CD14-positive monocyte (primary cell): ENCODE measurements at regions not wholly inside any gene's neighbourhood (a gene's known extent, or its start where the extent isn't known, plus 50 kb on each side); places are given as distances from the start of the nearest gene placed in this dataset.

Experiments
- DNase-seq, 3 donors: peaks; one replicate each; pipeline ENCODE4 v3.0.0-alpha.2; 2011 to 2022
- H2AFZ ChIP-seq: 2 replicates; pipeline ENCODE4 v1.6.0; 2012; ENCODE audit warnings: mild to moderate bottlenecking, low read depth, low read length, inconsistent platforms; ENCODE audit not compliant: insufficient read depth, poor library complexity, severe bottlenecking
- H3K27ac ChIP-seq, 2 donors: 1 replicate in 1 of 2; 2 replicates in 1 of 2; pipeline ENCODE4 v1.5.1; 2012 to 2013; ENCODE audit warnings: low read length in 2 of 2, control low read depth in 1 of 2, inconsistent platforms in 1 of 2, low read depth in 1 of 2, mild to moderate bottlenecking in 1 of 2
- H3K27me3 ChIP-seq, 2 donors: one replicate each; pipeline versions ENCODE4 v1.6.0 to v1.6.1; 2011 to 2013; ENCODE audit warnings: low read length in 2 of 2; ENCODE audit not compliant: control insufficient read depth in 2 of 2, insufficient read depth in 2 of 2
- H3K36me3 ChIP-seq, 2 donors: replicated peaks in 1 of 2; 1 replicate in 1 of 2; 2 replicates in 1 of 2; pipeline versions ENCODE4 v1.5.1 to v1.6.1; 2012 to 2013; ENCODE audit warnings: low read length in 2 of 2, control low read depth in 1 of 2, inconsistent platforms in 1 of 2, mild to moderate bottlenecking in 1 of 2; ENCODE audit not compliant: insufficient read depth in 2 of 2, control insufficient read depth in 1 of 2
- H3K4me1 ChIP-seq, 2 donors: 1 replicate in 1 of 2; 2 replicates in 1 of 2; pipeline versions ENCODE4 v1.5.1 to v1.6.1; 2012 to 2013; ENCODE audit warnings: low read length in 2 of 2, control low read depth in 1 of 2, inconsistent platforms in 1 of 2, mild to moderate bottlenecking in 1 of 2, moderate library complexity in 1 of 2; ENCODE audit not compliant: insufficient read depth in 2 of 2, control insufficient read depth in 1 of 2
- H3K4me2 ChIP-seq: replicated peaks from 2 replicates; pipeline ENCODE3; 2012; ENCODE audit warnings: low read length, moderate library complexity, mild to moderate bottlenecking; ENCODE audit not compliant: poor library complexity, severe bottlenecking; ENCODE audit errors: extremely low read depth
- H3K4me3 ChIP-seq, 3 experiments: fragments of 200-600 bp in 1 of 3; sonication (generic) in 1 of 3; replicated peaks in 1 of 3; 1 replicate in 2 of 3; 2 replicates in 1 of 3; pipeline ENCODE4 v1.5.1; 2011 to 2013; ENCODE audit warnings: low read length in 3 of 3, mild to moderate bottlenecking in 3 of 3, control low read depth in 2 of 3, low read depth in 2 of 3, inconsistent platforms in 1 of 3, moderate library complexity in 1 of 3
- H3K79me2 ChIP-seq: 2 replicates; pipeline ENCODE4 v1.6.0; 2012; ENCODE audit warnings: mild to moderate bottlenecking, control low read depth, inconsistent platforms, low read length, moderate library complexity; ENCODE audit not compliant: insufficient read depth
- H3K9ac ChIP-seq: 2 replicates; pipeline ENCODE4 v1.6.0; 2017; ENCODE audit warnings: low read length, mild to moderate bottlenecking; ENCODE audit not compliant: insufficient read depth, poor library complexity, severe bottlenecking
- H3K9me3 ChIP-seq, 2 donors: replicated peaks in 1 of 2; 1 replicate in 1 of 2; 2 replicates in 1 of 2; pipeline versions ENCODE4 v1.5.1 to v1.6.1; 2012 to 2013; ENCODE audit warnings: low read length in 2 of 2, control low read depth in 1 of 2; ENCODE audit not compliant: control insufficient read depth in 1 of 2, insufficient read depth in 1 of 2
- H4K20me1 ChIP-seq: 2 replicates; pipeline ENCODE4 v1.6.0; 2012; ENCODE audit warnings: mild to moderate bottlenecking, low read length, control low read depth, moderate library complexity; ENCODE audit not compliant: insufficient read depth
- H3K27ac Mint-ChIP-seq, 7 donors: one replicate each; pipeline ENCODE4 v1.8.0; 2020; ENCODE audit warnings: mild to moderate bottlenecking in 7 of 7, mixed read lengths in 7 of 7, moderate library complexity in 6 of 7, inconsistent platforms in 2 of 7
- H3K27me3 Mint-ChIP-seq, 3 donors: one replicate each; pipeline ENCODE4 v1.8.0; 2021 to 2022; ENCODE audit warnings: low read depth in 3 of 3, mild to moderate bottlenecking in 3 of 3, mixed read lengths in 3 of 3, moderate library complexity in 3 of 3, inconsistent platforms in 1 of 3
- H3K36me3 Mint-ChIP-seq, 2 donors: one replicate each; pipeline ENCODE4 v1.8.0; 2020; ENCODE audit warnings: mixed read lengths in 2 of 2, inconsistent platforms in 1 of 2, mild to moderate bottlenecking in 1 of 2
- H3K4me1 Mint-ChIP-seq: one replicate; pipeline ENCODE4 v1.8.0; 2020; ENCODE audit warnings: mild to moderate bottlenecking, mixed read lengths
- H3K4me3 Mint-ChIP-seq, 2 donors: one replicate each; pipeline ENCODE4 v1.8.0; 2020; ENCODE audit warnings: mild to moderate bottlenecking in 2 of 2, mixed read lengths in 2 of 2, moderate library complexity in 1 of 2
- H3K9me3 Mint-ChIP-seq, 7 donors: one replicate each; pipeline ENCODE4 v1.8.0; 2020 to 2022; ENCODE audit warnings: mixed read lengths in 7 of 7, mild to moderate bottlenecking in 6 of 7, moderate library complexity in 6 of 7, inconsistent platforms in 2 of 7
- CTCF ChIP-seq: fragments of 200-600 bp; IDR thresholded peaks from one replicate; pipeline ENCODE4 v1.8.0; 2022; ENCODE audit warnings: antibody characterized with exemption, mild to moderate bottlenecking
- WGBS: methylation state at CpG from one replicate; pipeline ENCODE4 v1.1.5; 2013; ENCODE audit warnings: missing lambda C conversion rate; ENCODE audit not compliant: insufficient coverage; 5-methylcytosine and 5-hydroxymethylcytosine counted together
- intact Hi-C, 2 donors: fragments of 100-400 bp; cut with micrococcal nuclease; formaldehyde crosslinking; loops; one replicate each; pipeline versions ENCODE4 v1.15.0 to v1.15.1; 2023

- Histone ChIP-seq H3K79me2 (peaks cover 30% of the 10 kb centered on the region), H3K36me3 (no peaks in the 10 kb centered on the region), H2AFZ (no peak overlapping the region), H3K4me1 (peaks cover 28 to 39% of the 10 kb centered on the region in 2 donors), H4K20me1 (no peaks in the 10 kb centered on the region), H3K9me3 (no peaks in the 10 kb centered on the region), H3K4me2 (no peak overlapping the region), H3K27me3 (no peaks in the 10 kb centered on the region), H3K27ac (no peak overlapping the region), H3K9ac (no peak overlapping the region), H3K4me3 (no peak overlapping the region)
- TF ChIP-seq CTCF = no peak
- H3K9me3 Mint-ChIP-seq = peaks cover 0 to 5% (median 3%) of the 10 kb centered on the region in 7 donors
- H3K27ac Mint-ChIP-seq = no peak overlapping the region
- DNase-seq = no peak
- 100% methylated on average over 1 of the region's 2 CpGs for WGBS
- peaks cover 9% of the 10 kb centered on the region in 2 donors for H3K36me3 Mint-ChIP-seq
- H3K4me3 Mint-ChIP-seq = no peak overlapping the region
- intact Hi-C loops = no loop called here
- no peaks in the 10 kb centered on the region for H3K27me3 Mint-ChIP-seq
- peaks cover 53% of the 10 kb centered on the region for H3K4me1 Mint-ChIP-seq
These were observed 188.7 kb upstream of the ZEB2 start for GRCh38 chr2:144708626-144709025.

GRCh38 chr2:144707736-144708326, 187.9 kb upstream of the ZEB2 start:
- peaks cover 34% of the 10 kb centered on the region for H3K79me2 ChIP-seq
- 90% methylated on average over 3 of the region's 9 CpGs for WGBS
- DNase-seq = no peak
- intact Hi-C loops = no loop called here
- no peaks in the 10 kb centered on the region for H3K36me3 ChIP-seq
- no peaks in the 10 kb centered on the region for H4K20me1 ChIP-seq
- no peaks in the 10 kb centered on the region for H3K27me3 ChIP-seq
- Mint-ChIP-seq H3K4me1 (peaks cover 59% of the 10 kb centered on the region), H3K4me3 (no peak overlapping the region), H3K9me3 (peaks cover 0 to 5% (median 3%) of the 10 kb centered on the region in 7 donors), H3K27me3 (no peaks in the 10 kb centered on the region), H3K36me3 (peaks cover 9 to 10% of the 10 kb centered on the region in 2 donors), H3K27ac (peak overlapping the region in 3 of 7 donors; percentile 35 to 76 (median 52))
- no peak overlapping the region for H2AFZ ChIP-seq
- no peak overlapping the region for H3K9ac ChIP-seq
- no peak overlapping the region for H3K4me2 ChIP-seq
- no peak for TF ChIP-seq CTCF
- no peaks in the 10 kb centered on the region for H3K9me3 ChIP-seq
- peaks cover 35 to 47% of the 10 kb centered on the region in 2 donors for H3K4me1 ChIP-seq
- no peak overlapping the region for H3K4me3 ChIP-seq
- H3K27ac ChIP-seq = no peak overlapping the region
